Left forelimb (tissue), 1 donor: ENCODE measurements at regions not wholly inside any gene's neighbourhood (a gene's known extent, or its start where the extent isn't known, plus 50 kb on each side); places are given as distances from the start of the nearest gene placed in this dataset.
"Not testable (repeated sequence)": the region's sequence is repeated elsewhere in the genome, so short reads cannot be mapped to it uniquely, and the experiment has no call there.

ENCODE experiments used
- DNase-seq: peaks from one replicate; pipeline ENCODE4 v3.0.0-alpha.2; 2018; ENCODE audit warnings: low spot score

- no peak for DNase-seq
Observed at GRCh38 chr1:114263343-114263742, 109.7 kb upstream of the SYT6 start.

GRCh38 chr1:114262337-114262736 lies 108.7 kb upstream of the SYT6 start:
- DNase-seq: no peak

GRCh38 chr1:114260805-114261484 lies 107.3 kb upstream of the SYT6 start:
- no peak for DNase-seq

- no peak for DNase-seq
Observed at GRCh38 chr1:114259511-114260160, 106.0 kb upstream of the SYT6 start.

GRCh38 chr1:114258633-114259032 lies 105.0 kb upstream of the SYT6 start:
- DNase-seq: no peak

GRCh38 chr1:114258074-114258473 lies 104.4 kb upstream of the SYT6 start:
- no peak for DNase-seq

- no peak for DNase-seq
Observed at GRCh38 chr1:114257554-114257953, 103.9 kb upstream of the SYT6 start.

- no peak for DNase-seq
Observed at GRCh38 chr1:114253900-114254299, 100.2 kb upstream of the SYT6 start.

GRCh38 chr1:114251573-114251939 lies 97.9 kb upstream of the SYT6 start:
- no peak for DNase-seq

GRCh38 chr1:114250683-114251572 lies 97.3 kb upstream of the SYT6 start:
- no peak for DNase-seq

GRCh38 chr1:114249691-114250090 lies 96.0 kb upstream of the SYT6 start:
- DNase-seq: no peak

- DNase-seq: no peak
Observed at GRCh38 chr1:114248162-114248561, 94.5 kb upstream of the SYT6 start.

- not testable (repeated sequence) for DNase-seq
Observed at GRCh38 chr1:114242531-114243210, 89.0 kb upstream of the SYT6 start.

GRCh38 chr1:114238053-114238452 lies 84.4 kb upstream of the SYT6 start:
- DNase-seq: peak; percentile 23

- no peak for DNase-seq
Observed at GRCh38 chr1:114236517-114236916, 82.8 kb upstream of the SYT6 start.

- DNase-seq: peak; percentile 22
Observed at GRCh38 chr1:114235960-114236359, 82.3 kb upstream of the SYT6 start.

- DNase-seq: no peak
Observed at GRCh38 chr1:114235281-114235680, 81.6 kb upstream of the SYT6 start.

- no peak for DNase-seq
Observed at GRCh38 chr1:114234408-114235124, 80.9 kb upstream of the SYT6 start.

- no peak for DNase-seq
Observed at GRCh38 chr1:114232691-114233090, 79.0 kb upstream of the SYT6 start.

- DNase-seq: no peak
Observed at GRCh38 chr1:114231301-114231700, 77.6 kb upstream of the SYT6 start.

- no peak for DNase-seq
Observed at GRCh38 chr1:114229368-114229767, 75.7 kb upstream of the SYT6 start.

GRCh38 chr1:114227059-114227458 lies 73.4 kb upstream of the SYT6 start:
- no peak for DNase-seq
